ENCODE measurements at regions not wholly inside any gene's neighbourhood (a gene's known extent, or its start where the extent isn't known, plus 50 kb on each side); places are given as distances from the start of the nearest gene placed in this dataset.

GRCh38 chr3:177608443-177608842 is 411.2 kb upstream of the TBL1XR1 start:
- Histone ChIP-seq H3K27ac (no peak overlapping the region), H3K4me1 (peaks cover 0 to 15% of the 10 kb centered on the region in 2 donors), H3K4me3 (no peak overlapping the region), H3K9me3 (no peaks in the 10 kb centered on the region), H3K36me3 (no peaks in the 10 kb centered on the region), H3K27me3 (no peaks in the 10 kb centered on the region)
- intact Hi-C loops (cut with DNase I; ENCODE audit: low total_unique reads), result loop anchor here (10.0 kb wide), 1 partner anchor 424 kb away; no protein-coding TSS in a partner anchor
- TF ChIP-seq CTCF (IDR thresholded peaks at IDR 0.05) (no peak), POLR2AphosphoS5 (IDR thresholded peaks at IDR 0.05) (no peak), POLR2A (IDR thresholded peaks at IDR 0.05) (no peak)
- DNase-seq (ENCODE audit: low spot score in 2 of 2), result no peak

- Histone ChIP-seq H3K4me1 (peaks cover 0 to 16% of the 10 kb centered on the region in 2 donors), H3K27me3 (no peaks in the 10 kb centered on the region), H3K27ac (no peak overlapping the region), H3K36me3 (no peaks in the 10 kb centered on the region), H3K4me3 (no peak overlapping the region), H3K9me3 (no peaks in the 10 kb centered on the region)
- intact Hi-C loops (cut with DNase I; ENCODE audit: low total_unique reads), result loop anchor here (10.0 kb wide), 1 partner anchor 425 kb away; no protein-coding TSS in a partner anchor
- no peak for DNase-seq (ENCODE audit: low spot score in 2 of 2)
- TF ChIP-seq POLR2A (IDR thresholded peaks at IDR 0.05) (no peak), POLR2AphosphoS5 (IDR thresholded peaks at IDR 0.05) (no peak), CTCF (IDR thresholded peaks at IDR 0.05) (no peak)
Measured at GRCh38 chr3:177609613-177610012, 412.3 kb upstream of the TBL1XR1 start.

- H3K27ac ChIP-seq, result no peak overlapping the region
- DNase-seq (ENCODE audit: low spot score in 2 of 2), result no peak
- intact Hi-C loops (cut with DNase I; ENCODE audit: low total_unique reads), result no loop called here
- no peak for TF ChIP-seq CTCF (IDR thresholded peaks at IDR 0.05)
- TF ChIP-seq POLR2AphosphoS5 (IDR thresholded peaks at IDR 0.05), result no peak
- TF ChIP-seq POLR2A (IDR thresholded peaks at IDR 0.05), result no peak
- H3K4me3 ChIP-seq, result no peak overlapping the region
- no peaks in the 10 kb centered on the region for H3K36me3 ChIP-seq
- no peaks in the 10 kb centered on the region for H3K27me3 ChIP-seq
- peaks cover 0 to 22% of the 10 kb centered on the region in 2 donors for H3K4me1 ChIP-seq
- no peaks in the 10 kb centered on the region for H3K9me3 ChIP-seq
Measured at GRCh38 chr3:177610262-177610661, 413.0 kb upstream of the TBL1XR1 start.

GRCh38 chr3:177610686-177611633 is 413.7 kb upstream of the TBL1XR1 start:
- H3K9me3 ChIP-seq, result no peaks in the 10 kb centered on the region
- intact Hi-C loops (cut with DNase I; ENCODE audit: low total_unique reads), result no loop called here
- TF ChIP-seq POLR2AphosphoS5 (IDR thresholded peaks at IDR 0.05) (no peak), POLR2A (IDR thresholded peaks at IDR 0.05) (no peak), CTCF (IDR thresholded peaks at IDR 0.05) (no peak)
- H3K36me3 ChIP-seq, result no peaks in the 10 kb centered on the region
- H3K27ac ChIP-seq, result no peak overlapping the region
- H3K27me3 ChIP-seq, result no peaks in the 10 kb centered on the region
- DNase-seq (ENCODE audit: low spot score in 2 of 2), result no peak
- H3K4me3 ChIP-seq, result no peak overlapping the region
- H3K4me1 ChIP-seq, result peaks cover 0 to 23% of the 10 kb centered on the region in 2 donors

- H3K36me3 ChIP-seq, result no peaks in the 10 kb centered on the region
- H3K4me3 ChIP-seq, result no peak overlapping the region
- H3K27me3 ChIP-seq, result no peaks in the 10 kb centered on the region
- DNase-seq (ENCODE audit: low spot score in 2 of 2), result no peak
- H3K9me3 ChIP-seq, result no peaks in the 10 kb centered on the region
- no peak for TF ChIP-seq CTCF (IDR thresholded peaks at IDR 0.05)
- no peak for TF ChIP-seq POLR2A (IDR thresholded peaks at IDR 0.05)
- no peak for TF ChIP-seq POLR2AphosphoS5 (IDR thresholded peaks at IDR 0.05)
- peaks cover 0 to 23% of the 10 kb centered on the region in 2 donors for H3K4me1 ChIP-seq
- intact Hi-C loops (cut with DNase I; ENCODE audit: low total_unique reads), result no loop called here
- no peak overlapping the region for H3K27ac ChIP-seq
Measured at GRCh38 chr3:177611752-177612334, 414.6 kb upstream of the TBL1XR1 start.

Measured in breast epithelium (tissue), 4 donors.